HEK293T (cell line): ENCODE measurements at regions not wholly inside any gene's neighbourhood (a gene's known extent, or its start where the extent isn't known, plus 50 kb on each side); places are given as distances from the start of the nearest gene placed in this dataset.

ENCODE experiments used
- BHLHE40 ChIP-seq: fragments of 450-650 bp; IDR thresholded peaks from 2 replicates; pipeline ENCODE4 v1.6.1; 2016; ENCODE audit warnings: mild to moderate bottlenecking, moderate library complexity, borderline replicate concordance
- CTBP1 ChIP-seq: fragments of 450-650 bp; IDR thresholded peaks from 2 replicates; pipeline ENCODE4 v1.6.1; 2016; ENCODE audit warnings: borderline replicate concordance
- FOXA1 ChIP-seq: fragments of 450-650 bp; IDR thresholded peaks from 2 replicates; pipeline ENCODE4 v1.6.1; 2016; ENCODE audit warnings: mild to moderate bottlenecking
- FOXK2 ChIP-seq: fragments of 450-650 bp; IDR thresholded peaks from 2 replicates; pipeline ENCODE4 v1.6.1; 2016; ENCODE audit warnings: mild to moderate bottlenecking
- FOXM1 ChIP-seq: fragments of 450-650 bp; IDR thresholded peaks from 2 replicates; pipeline ENCODE4 v1.6.1; 2017; ENCODE audit warnings: mild to moderate bottlenecking, borderline replicate concordance
- HDGF ChIP-seq: fragments of 450-650 bp; IDR thresholded peaks from 2 replicates; pipeline ENCODE4 v1.6.1; 2017; ENCODE audit warnings: antibody characterized with exemption, borderline replicate concordance
- LEF1 ChIP-seq: fragments of 450-650 bp; IDR thresholded peaks from 2 replicates; pipeline ENCODE4 v1.6.1; 2017; ENCODE audit warnings: mild to moderate bottlenecking, borderline replicate concordance
- NFRKB ChIP-seq: fragments of 450-650 bp; IDR thresholded peaks from 2 replicates; pipeline ENCODE4 v1.6.1; 2016; ENCODE audit warnings: mild to moderate bottlenecking, moderate library complexity
- SP1 ChIP-seq: fragments of 450-650 bp; IDR thresholded peaks from 2 replicates; pipeline ENCODE4 v1.6.1; 2017
- SUZ12 ChIP-seq: fragments of 450-650 bp; IDR thresholded peaks from 2 replicates; pipeline ENCODE4 v1.6.1; 2016; ENCODE audit warnings: mild to moderate bottlenecking
- TARDBP ChIP-seq: fragments of 450-650 bp; IDR thresholded peaks from 2 replicates; pipeline ENCODE4 v1.6.1; 2016
- ZNF384 ChIP-seq: fragments of 450-650 bp; IDR thresholded peaks from 2 replicates; pipeline ENCODE4 v1.6.1; 2016

DNA sequence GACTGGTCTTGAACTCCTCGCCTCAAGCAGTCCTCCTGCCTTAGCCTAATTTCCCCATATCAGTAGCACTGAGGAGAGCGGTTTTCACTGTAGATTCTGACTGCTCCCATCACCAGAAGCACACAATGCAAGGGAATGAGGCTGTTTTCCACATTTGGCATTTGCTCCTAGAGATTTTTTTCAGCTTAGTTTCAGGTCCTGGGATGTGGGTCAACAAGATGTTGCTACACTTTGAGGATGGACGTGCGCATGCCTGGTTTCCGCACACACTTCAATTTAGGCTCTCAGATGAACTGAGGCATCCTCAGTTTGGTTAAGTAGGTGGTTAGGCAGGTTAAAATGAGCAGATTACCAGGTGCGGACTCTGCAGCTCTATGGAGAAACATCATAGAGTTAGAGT, 287.1 kb upstream of the LYZL1 start:
- TF ChIP-seq SUZ12: no peak
- no peak for TF ChIP-seq ZNF384
- TF ChIP-seq FOXM1: no peak
- no peak for TF ChIP-seq NFRKB
- no peak for TF ChIP-seq BHLHE40
- no peak for TF ChIP-seq TARDBP
- no peak for TF ChIP-seq FOXA1
- no peak for TF ChIP-seq SP1
- TF ChIP-seq FOXK2: no peak
- no peak for TF ChIP-seq LEF1
- TF ChIP-seq CTBP1: no peak
- no peak for TF ChIP-seq HDGF
